ENCODE measurements at regions not wholly inside any gene's neighbourhood (a gene's known extent, or its start where the extent isn't known, plus 50 kb on each side); places are given as distances from the start of the nearest gene placed in this dataset.

DNA sequence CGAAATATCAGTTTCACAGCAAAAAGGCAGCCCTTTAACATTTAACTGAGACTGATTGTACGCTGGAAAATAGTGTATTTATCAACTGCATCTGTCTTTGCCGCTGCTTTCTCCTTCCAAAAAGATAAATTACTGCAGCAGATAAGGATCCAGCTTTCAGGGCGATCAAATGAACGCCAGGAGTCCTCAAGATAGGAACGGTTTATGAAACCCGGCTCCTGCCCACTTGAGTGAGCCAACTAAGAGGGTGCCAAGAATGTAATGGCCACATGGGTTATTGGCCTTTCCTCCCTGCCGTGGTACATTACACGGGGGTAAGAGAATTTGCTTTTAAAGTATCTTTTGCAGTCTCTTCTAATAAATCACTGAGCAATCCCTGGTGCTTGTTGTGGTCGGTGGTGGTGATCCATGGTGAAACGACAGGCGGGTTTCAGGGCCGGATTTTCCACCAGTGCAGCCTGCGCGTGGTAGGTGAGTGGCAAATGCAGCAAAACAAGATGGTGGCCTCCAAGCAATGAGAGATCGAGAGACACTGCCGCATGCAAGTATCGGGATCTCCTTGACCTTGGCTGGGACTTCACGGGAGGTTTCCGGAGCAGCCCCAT is 67.5 kb upstream of the IRX6 start:
- TF ChIP-seq, protein P1, sequence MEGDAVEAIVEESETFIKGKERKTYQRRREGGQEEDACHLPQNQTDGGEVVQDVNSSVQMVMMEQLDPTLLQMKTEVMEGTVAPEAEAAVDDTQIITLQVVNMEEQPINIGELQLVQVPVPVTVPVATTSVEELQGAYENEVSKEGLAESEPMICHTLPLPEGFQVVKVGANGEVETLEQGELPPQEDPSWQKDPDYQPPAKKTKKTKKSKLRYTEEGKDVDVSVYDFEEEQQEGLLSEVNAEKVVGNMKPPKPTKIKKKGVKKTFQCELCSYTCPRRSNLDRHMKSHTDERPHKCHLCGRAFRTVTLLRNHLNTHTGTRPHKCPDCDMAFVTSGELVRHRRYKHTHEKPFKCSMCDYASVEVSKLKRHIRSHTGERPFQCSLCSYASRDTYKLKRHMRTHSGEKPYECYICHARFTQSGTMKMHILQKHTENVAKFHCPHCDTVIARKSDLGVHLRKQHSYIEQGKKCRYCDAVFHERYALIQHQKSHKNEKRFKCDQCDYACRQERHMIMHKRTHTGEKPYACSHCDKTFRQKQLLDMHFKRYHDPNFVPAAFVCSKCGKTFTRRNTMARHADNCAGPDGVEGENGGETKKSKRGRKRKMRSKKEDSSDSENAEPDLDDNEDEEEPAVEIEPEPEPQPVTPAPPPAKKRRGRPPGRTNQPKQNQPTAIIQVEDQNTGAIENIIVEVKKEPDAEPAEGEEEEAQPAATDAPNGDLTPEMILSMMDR (IDR thresholded peaks at IDR 0.05) = no peak
- TF ChIP-seq POLR2A (IDR thresholded peaks at IDR 0.05) = no peak
